ENCODE measurements at regions not wholly inside any gene's neighbourhood (a gene's known extent, or its start where the extent isn't known, plus 50 kb on each side); places are given as distances from the start of the nearest gene placed in this dataset.

DNA sequence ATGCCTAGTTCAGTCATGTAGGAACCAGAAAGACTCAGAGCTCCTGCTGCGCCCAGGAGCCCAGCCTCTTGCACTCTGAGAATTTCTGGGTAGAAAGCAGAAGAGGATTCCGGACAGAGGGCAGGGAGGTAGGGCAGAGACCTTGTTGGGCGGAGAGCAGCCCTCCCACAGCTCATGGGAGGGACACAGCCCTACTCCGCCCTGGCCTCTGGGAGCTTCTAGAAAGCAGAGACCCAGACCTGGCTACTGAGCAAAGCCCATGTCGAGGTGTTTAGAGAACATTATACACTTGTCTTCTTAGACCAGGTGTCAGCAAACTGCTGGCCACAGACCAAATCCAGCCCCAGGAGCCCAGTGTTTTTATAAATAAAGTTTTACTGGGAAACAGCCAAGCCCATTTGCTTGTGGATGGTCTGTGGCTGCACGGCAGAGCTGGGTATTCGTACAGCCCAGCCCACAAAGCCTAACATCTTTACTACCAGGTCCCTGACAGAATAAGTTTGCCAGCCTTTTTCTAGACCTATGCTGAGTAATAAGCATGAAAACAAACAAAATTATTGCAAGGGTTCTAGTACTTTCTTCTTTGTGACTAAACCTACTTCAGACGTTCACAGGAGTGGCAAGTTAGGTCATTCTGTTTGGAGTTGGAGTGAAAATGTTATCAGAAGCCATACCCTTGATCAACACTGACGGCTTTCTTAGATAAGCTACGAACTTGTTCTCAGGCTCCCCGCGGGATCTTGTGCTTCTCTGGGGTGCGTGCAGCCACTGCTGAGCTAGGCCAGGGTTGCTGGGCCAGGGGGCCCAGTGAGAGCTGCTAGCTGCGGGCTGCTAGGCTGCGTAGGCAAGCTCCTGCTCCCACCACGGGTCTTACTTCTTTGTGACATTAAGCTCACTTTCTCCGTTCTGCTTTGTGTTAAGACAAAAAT lies 235.1 kb upstream of the FOXQ1 start:
- no peak overlapping the region for H2AFZ ChIP-seq (ENCODE audit: low read depth, low read length)
- H3K4me3 ChIP-seq (ENCODE audit: low read length) = no peak overlapping the region
- no peaks in the 10 kb centered on the region for H3K79me2 ChIP-seq (ENCODE audit: low read length)
- no peaks in the 10 kb centered on the region for H3K36me3 ChIP-seq (replicated peaks; ENCODE audit: low read depth, low read length)
- no peak overlapping the region for H3K9ac ChIP-seq (ENCODE audit: low read length)
- H3K9me3 ChIP-seq (ENCODE audit: insufficient read depth, low read length) = no peaks in the 10 kb centered on the region
- H4K20me1 ChIP-seq (ENCODE audit: insufficient read depth, low read length) = no peaks in the 10 kb centered on the region
- no peak overlapping the region for H3K27ac ChIP-seq (ENCODE audit: low read length)
- TF ChIP-seq, protein P1, sequence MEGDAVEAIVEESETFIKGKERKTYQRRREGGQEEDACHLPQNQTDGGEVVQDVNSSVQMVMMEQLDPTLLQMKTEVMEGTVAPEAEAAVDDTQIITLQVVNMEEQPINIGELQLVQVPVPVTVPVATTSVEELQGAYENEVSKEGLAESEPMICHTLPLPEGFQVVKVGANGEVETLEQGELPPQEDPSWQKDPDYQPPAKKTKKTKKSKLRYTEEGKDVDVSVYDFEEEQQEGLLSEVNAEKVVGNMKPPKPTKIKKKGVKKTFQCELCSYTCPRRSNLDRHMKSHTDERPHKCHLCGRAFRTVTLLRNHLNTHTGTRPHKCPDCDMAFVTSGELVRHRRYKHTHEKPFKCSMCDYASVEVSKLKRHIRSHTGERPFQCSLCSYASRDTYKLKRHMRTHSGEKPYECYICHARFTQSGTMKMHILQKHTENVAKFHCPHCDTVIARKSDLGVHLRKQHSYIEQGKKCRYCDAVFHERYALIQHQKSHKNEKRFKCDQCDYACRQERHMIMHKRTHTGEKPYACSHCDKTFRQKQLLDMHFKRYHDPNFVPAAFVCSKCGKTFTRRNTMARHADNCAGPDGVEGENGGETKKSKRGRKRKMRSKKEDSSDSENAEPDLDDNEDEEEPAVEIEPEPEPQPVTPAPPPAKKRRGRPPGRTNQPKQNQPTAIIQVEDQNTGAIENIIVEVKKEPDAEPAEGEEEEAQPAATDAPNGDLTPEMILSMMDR (IDR thresholded peaks at IDR 0.05; ENCODE audit: low read depth, low read length) = no peak
- no peak for TF ChIP-seq EZH2phosphoT487 (IDR thresholded peaks at IDR 0.05; ENCODE audit: low read depth)
- H3K4me2 ChIP-seq (ENCODE audit: low read length) = no peak overlapping the region
- no peaks in the 10 kb centered on the region for H3K4me1 ChIP-seq (ENCODE audit: low read length)
- no peaks in the 10 kb centered on the region for H3K27me3 ChIP-seq (ENCODE audit: low read depth, low read length)

GRCh38 chr6:1075880-1076279 lies 236.0 kb upstream of the FOXQ1 start:
- H3K4me2 ChIP-seq (ENCODE audit: low read length) = no peak overlapping the region
- no peaks in the 10 kb centered on the region for H3K4me1 ChIP-seq (ENCODE audit: low read length)

DNA sequence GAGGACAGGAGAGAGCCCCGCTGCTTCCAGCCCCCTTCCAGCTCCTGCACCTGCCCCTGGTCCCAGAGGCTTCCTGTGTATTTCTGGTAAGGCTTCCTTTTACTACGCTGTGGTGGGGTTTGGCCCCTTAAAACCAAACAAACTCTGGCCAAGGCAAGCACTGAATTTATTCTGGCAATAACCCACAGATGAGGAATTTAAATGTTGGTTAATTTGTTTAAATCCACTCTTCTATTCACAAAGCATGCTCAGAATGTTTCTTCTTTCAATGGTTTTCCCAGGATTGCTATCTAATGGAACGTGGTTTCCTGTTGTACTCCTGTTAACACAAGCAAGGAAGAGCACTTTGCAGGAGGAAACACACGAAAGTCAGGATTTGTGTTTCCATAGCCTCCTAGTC lies 236.5 kb upstream of the FOXQ1 start:
- Histone ChIP-seq H3K79me2 (ENCODE audit: low read length) (no peaks in the 10 kb centered on the region), H3K4me2 (ENCODE audit: low read length) (no peak overlapping the region), H4K20me1 (ENCODE audit: insufficient read depth, low read length) (no peaks in the 10 kb centered on the region), H3K27ac (ENCODE audit: low read length) (no peak overlapping the region), H3K9ac (ENCODE audit: low read length) (no peak overlapping the region), H3K27me3 (ENCODE audit: low read depth, low read length) (no peaks in the 10 kb centered on the region), H3K36me3 (replicated peaks; ENCODE audit: low read depth, low read length) (no peaks in the 10 kb centered on the region), H2AFZ (ENCODE audit: low read depth, low read length) (no peak overlapping the region), H3K4me1 (ENCODE audit: low read length) (no peaks in the 10 kb centered on the region), H3K4me3 (ENCODE audit: low read length) (no peak overlapping the region), H3K9me3 (ENCODE audit: insufficient read depth, low read length) (no peaks in the 10 kb centered on the region)
- TF ChIP-seq EZH2phosphoT487 (IDR thresholded peaks at IDR 0.05; ENCODE audit: low read depth) = no peak
- TF ChIP-seq, protein P1 (IDR thresholded peaks at IDR 0.05; ENCODE audit: low read depth, low read length) = no peak

More at GRCh38 chr6:1075880-1076279, 236.0 kb upstream of the FOXQ1 start:
- no peaks in the 10 kb centered on the region for H3K27me3 ChIP-seq (ENCODE audit: low read depth, low read length)
- H3K9me3 ChIP-seq (ENCODE audit: insufficient read depth, low read length) = no peaks in the 10 kb centered on the region
- H3K4me3 ChIP-seq (ENCODE audit: low read length) = no peak overlapping the region
- no peaks in the 10 kb centered on the region for H3K36me3 ChIP-seq (replicated peaks; ENCODE audit: low read depth, low read length)
- no peaks in the 10 kb centered on the region for H4K20me1 ChIP-seq (ENCODE audit: insufficient read depth, low read length)
- no peak overlapping the region for H3K27ac ChIP-seq (ENCODE audit: low read length)
- TF ChIP-seq EZH2phosphoT487 (IDR thresholded peaks at IDR 0.05; ENCODE audit: low read depth) = no peak
- TF ChIP-seq, protein P1 (IDR thresholded peaks at IDR 0.05; ENCODE audit: low read depth, low read length) = no peak
- no peak overlapping the region for H3K9ac ChIP-seq (ENCODE audit: low read length)
- no peaks in the 10 kb centered on the region for H3K79me2 ChIP-seq (ENCODE audit: low read length)
- no peak overlapping the region for H2AFZ ChIP-seq (ENCODE audit: low read depth, low read length)

GRCh38 chr6:1070085-1070521 lies 241.8 kb upstream of the FOXQ1 start:
- H3K9me3 ChIP-seq (ENCODE audit: insufficient read depth, low read length) = no peaks in the 10 kb centered on the region
- H3K27ac ChIP-seq (ENCODE audit: low read length) = no peak overlapping the region
- H4K20me1 ChIP-seq (ENCODE audit: insufficient read depth, low read length) = no peaks in the 10 kb centered on the region
- no peak overlapping the region for H3K9ac ChIP-seq (ENCODE audit: low read length)
- no peaks in the 10 kb centered on the region for H3K79me2 ChIP-seq (ENCODE audit: low read length)
- H2AFZ ChIP-seq (ENCODE audit: low read depth, low read length) = no peak overlapping the region
- no peaks in the 10 kb centered on the region for H3K4me1 ChIP-seq (ENCODE audit: low read length)
- H3K4me3 ChIP-seq (ENCODE audit: low read length) = no peak overlapping the region
- H3K36me3 ChIP-seq (replicated peaks; ENCODE audit: low read depth, low read length) = no peaks in the 10 kb centered on the region
- peaks cover 5% of the 10 kb centered on the region; the same call in 1 of the 2 replicates for H3K27me3 ChIP-seq (ENCODE audit: low read depth, low read length)
- no peak for TF ChIP-seq EZH2phosphoT487 (IDR thresholded peaks at IDR 0.05; ENCODE audit: low read depth)
- no peak overlapping the region for H3K4me2 ChIP-seq (ENCODE audit: low read length)
